ENCODE measurements at regions not wholly inside any gene's neighbourhood (a gene's known extent, or its start where the extent isn't known, plus 50 kb on each side); places are given as distances from the start of the nearest gene placed in this dataset.

DNA sequence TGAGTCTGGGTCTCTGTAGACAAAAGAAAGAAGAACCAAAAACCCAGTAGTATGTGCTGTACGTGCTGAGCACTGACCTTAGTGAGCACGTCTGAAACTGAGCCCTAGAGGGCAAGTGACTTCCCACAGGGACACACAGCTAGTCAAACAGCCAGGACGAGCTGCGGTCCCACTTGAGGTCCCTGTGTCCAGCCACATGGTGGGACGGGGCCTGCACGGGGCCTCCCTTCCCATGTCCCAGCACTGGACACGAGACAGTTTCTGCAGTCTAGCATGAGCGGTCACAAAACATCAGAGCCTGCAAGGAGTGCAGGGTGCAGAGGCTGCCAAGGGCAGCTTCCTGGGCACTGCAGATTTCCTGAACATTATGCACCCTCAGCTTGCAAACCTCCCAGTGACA lies 121.6 kb downstream of the NCOR2 start:
- DNase-seq (ENCODE audit: low read depth, low spot score): no peak

DNA sequence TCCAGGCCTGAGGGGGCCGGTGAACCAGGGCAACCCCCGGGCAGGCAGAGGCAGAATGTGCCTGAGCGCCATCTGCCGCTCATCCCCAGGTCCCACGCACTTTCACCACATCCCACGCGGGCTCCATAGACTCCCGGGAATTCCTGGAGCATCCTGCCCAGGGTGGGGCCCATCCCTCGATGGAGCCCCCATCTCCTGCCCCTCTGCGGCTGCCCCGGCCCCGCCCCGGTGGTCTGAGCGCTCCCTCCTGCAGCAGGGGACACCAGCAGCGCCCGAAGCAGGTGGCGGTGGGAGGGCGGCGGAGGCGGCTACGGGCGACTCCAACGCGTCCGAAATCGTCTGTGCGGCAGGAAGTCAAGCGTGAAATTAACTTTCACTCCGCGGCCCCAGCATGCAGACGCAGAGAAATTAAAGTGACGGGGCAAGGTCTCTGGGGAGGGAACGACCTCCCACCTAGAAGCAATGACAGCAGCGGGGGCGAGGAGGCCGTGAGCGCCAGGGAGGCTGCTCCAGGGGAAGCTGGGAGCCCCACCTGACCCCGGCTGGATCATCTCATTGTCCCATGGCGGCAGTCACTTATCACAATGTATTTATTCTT lies 122.2 kb downstream of the NCOR2 start:
- DNase-seq (ENCODE audit: low read depth, low spot score): no peak

DNA sequence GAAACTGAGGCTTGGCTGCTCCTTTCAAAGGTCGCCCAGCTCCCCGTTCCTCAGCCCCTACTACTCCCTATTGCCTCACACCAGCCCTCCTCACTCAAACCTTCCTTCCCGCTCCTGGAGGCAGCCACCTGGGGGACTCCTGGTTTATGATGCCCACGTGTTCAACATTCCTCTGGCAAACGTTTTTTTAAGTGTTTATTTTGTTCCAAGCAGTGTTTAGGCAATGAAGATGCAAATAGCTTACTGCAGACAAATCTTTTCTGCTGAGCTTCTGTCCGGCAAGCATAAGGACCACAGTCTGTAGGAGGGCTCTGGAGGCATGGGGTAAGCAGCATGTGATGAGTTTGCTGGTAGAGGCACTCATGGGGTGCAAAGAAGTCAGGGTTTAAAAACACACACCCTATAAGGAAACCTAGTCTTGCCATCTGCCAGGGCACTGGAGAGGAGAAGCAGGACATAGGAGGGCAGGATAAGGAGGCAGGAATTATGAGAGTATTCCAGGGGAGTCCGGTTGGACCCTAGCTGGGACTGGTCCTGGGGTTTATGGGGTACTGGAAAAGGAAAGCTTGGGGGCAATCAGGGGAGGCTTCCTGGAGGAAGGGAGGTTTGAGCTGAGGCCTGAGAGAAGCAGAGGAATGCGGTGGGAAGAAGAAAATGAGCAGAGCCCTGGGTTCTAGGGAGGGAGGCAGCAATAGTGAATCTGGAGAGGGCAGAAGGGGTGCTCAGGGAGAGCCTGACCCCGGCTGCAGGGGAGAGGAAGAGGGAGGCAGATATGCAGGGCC lies 123.3 kb downstream of the NCOR2 start:
- no peak for DNase-seq (ENCODE audit: low read depth, low spot score)

DNA sequence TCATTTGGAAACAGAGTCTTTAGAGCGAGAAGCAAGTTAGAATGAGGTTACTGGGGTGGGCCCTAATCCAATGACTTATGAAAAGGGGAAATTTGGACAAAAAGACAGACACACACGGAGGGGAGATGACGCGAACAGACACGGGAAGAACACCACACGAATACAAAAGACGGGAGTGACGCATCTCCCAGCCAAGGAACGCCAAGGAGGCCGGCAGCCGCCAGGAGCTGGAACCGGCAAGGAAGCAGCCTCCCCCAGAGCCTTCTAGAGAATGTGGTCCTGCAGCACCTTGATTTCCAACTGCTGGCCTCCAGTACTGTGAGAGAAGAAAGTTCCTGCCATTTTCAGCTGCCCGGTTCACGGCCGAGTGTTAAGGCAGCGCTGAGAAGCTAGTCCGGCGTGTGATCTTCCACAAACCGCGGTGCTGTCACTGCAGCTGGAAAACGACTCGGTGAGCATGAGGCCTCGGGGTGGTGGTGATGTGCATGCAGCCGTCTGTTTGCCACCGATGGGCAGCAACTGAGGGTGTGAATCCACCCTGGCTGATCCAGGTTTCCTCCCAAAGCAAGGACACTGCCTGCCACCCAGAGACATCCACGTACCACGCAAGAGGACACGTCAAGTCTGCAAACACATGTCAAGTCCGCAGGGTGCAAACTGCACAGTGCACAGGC lies 124.5 kb downstream of the NCOR2 start:
- DNase-seq (ENCODE audit: low read depth, low spot score): no peak

DNA sequence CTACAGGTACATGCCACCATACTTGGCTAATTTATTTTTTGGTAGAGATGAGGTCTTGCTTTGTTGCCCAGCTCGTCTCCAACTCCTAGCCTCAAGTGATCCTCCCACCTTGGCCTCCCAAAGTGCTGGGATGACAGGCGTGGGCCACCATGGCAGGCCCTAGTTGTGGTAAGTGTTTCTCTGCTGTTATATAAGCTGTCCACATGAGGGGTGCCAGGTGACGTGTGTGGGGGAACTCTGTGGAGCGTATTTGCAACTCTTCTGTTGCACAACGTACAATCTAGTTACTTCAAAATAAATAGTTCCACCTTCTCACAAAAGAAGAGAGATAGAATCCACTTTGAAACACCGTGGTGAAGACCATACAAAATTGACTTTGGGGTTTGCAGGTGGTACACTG lies 125.1 kb downstream of the NCOR2 start:
- no peak for DNase-seq (ENCODE audit: low read depth, low spot score)

DNA sequence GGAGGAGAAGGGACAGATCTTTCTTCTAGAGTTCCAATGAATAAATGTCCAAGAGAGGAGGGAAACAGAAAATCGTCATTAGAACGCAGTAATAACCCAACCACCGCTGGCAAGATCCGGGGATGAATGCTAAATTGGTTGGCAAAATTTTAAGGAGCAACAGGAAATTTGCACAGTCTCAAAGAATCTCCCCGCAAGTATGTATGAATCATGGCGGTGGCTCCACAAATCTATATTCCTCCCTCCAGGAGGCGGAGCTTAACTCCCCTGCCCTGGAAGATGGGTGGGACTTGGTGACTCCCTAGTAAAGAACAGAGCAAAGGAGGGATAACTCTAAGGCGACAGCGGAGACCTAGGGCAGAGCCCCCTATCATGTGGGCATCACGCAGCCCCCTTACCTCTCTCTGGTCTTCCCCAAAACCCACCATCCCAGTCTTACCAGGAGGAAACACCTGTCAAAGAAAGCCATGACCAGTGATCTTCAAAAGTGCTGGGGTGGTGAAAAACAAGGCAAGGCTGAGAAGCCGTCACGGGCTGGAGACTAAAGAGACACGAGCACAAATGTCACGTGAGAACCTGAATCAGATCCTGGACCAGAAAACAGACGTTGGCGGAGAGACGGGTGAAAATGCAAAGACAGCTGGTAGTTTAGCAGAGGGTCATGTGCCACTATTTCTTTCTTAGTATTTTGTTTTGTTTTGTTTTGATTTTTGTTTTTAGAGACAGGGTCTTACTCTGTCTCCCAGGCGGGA lies 125.8 kb downstream of the NCOR2 start:
- no peak for DNase-seq (ENCODE audit: low read depth, low spot score)

DNA sequence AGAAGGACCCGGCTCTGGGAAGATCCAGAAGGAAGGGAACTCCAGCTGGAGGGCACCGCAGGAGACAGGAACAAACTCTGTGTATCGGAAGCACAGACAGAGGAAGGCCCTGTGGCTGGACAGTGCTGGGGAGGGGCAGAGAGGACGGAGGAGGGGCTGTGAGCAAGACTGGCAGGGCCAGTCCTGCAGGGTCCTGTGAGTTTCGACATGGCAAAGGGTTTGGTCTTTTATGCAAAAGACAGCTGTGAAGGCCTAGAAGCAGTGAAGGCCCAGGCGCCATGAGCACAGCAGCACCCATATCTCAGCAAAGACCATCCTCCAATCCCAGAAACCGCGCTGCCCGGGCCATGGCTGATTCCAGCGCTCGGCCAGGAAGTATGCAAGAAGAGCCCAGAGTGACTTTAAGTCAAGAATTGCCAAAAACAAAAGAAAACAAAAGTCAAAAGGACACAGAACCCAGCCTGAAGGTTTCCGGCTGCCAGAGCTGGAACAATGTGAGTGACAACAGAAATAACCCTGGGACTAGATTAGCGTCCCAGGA lies 126.5 kb downstream of the NCOR2 start:
- no peak for DNase-seq (ENCODE audit: low read depth, low spot score)

DNA sequence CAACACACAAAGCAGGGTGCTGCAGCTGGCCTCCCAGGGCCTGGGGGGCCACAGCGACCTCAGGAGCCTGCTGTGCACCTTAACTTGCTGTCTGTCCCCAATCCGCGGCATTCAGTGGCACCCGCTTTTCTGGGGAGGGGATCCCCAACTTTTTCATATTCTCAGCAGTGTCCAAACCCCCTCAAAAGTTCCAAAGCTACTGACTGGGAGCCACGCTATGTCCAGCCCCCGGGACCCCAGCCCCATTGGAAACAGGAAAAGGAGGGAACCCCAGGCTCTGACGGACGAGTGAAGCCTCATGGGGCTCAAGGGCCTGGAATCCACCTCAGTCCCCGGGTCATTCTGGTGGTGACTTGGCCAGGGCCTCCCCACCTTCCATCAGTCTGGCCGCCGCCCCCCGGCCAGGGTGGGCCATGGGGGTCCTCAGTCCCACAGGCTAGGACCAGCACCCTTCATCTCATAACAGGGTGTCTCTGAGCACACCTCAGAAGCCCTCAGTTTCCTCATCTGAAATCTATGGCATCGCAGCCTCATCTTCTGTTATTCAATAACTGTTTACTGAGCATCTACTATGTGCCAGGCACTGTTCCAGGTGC lies 127.3 kb downstream of the NCOR2 start:
- no peak for DNase-seq (ENCODE audit: low read depth, low spot score)

DNA sequence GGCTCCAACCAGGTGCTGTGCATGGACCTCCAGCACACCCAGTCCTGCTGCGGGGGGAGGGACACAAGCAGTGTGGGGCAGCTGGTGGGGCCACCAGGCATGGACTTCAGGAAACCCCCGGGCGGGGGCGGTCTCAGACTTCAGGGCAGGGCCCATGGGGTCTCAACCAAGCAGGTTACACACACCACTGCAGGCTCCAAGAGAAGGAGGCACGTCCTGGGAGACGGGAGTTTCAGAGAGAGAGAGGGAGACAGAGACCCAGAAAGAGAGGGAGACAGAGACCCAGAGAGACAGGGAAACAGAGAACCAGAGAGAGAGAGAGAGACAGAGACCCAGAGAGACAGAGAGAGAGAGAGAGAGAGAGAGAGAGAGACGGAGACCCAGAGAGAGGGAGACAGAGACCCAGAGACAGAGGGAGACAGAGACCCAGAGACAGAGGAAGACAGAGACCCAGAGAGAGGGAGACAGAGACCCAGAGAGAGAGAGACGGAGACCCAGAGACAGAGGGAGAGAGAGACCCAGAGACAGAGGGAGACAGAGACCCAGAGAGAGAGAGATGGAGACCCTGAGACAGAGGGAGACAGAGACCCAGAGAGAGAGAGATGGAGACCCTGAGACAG lies 128.9 kb downstream of the NCOR2 start:
- no peak for DNase-seq (ENCODE audit: low read depth, low spot score)

DNA sequence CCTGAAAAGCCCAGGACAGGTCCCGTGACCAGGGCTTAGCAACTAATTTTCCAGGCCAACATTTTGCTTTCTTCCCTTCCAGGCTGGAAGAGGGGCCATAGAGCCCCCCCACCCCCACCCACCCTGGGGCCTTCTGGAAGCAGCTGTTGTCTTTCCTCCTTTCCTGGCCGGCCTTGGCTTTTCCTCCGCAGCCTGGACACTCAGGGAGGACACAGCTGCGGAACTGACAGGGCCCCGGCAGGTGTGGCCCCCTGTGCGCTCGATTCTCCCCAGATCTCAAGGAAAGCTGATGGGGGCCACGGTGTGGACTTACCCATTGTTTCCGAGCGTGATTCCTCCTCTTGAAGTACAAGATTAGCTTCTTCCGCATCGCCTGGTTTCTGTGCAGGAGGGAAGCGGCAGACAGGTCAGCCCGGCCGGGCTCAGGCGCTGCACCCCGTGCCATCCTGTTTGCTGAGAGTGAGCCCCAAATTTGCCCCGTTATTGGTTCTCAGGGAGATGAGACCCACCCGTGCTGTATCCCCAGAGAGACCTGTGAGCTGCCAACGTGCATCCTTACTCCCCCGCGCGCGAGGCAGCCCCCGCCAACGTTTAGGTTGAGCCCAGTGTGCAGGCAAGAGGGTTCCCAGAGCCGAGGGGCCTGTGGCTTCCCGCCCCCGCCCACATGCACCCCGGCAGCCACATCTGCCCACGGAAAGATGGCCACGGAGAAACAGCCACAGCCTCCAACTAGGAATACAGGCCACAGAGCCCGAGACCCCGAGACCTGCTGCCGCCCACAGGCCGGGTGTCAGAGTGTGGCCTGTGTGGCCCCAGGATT lies 129.6 kb downstream of the NCOR2 start:
- no peak for DNase-seq (ENCODE audit: low read depth, low spot score)

DNA sequence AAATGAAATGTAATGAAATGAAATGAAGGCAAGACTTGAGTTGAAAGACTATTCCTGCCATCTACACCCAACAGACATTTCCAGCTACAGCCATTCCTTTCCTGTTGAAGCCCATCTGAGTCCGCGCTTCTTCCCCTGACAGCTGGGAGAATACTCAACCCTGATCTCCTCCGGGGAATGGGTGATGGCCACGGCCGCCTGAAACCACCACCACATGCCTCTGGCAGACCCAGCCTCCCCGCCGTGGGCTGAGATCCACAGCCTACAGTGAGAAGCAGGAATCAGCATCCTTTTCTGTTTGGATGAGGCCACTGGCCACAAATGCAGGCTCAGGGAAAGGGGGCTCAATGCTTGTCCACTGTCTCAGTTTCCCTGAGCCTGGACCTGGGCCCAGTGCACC lies 130.3 kb downstream of the NCOR2 start:
- no peak for DNase-seq (ENCODE audit: low read depth, low spot score)

DNA sequence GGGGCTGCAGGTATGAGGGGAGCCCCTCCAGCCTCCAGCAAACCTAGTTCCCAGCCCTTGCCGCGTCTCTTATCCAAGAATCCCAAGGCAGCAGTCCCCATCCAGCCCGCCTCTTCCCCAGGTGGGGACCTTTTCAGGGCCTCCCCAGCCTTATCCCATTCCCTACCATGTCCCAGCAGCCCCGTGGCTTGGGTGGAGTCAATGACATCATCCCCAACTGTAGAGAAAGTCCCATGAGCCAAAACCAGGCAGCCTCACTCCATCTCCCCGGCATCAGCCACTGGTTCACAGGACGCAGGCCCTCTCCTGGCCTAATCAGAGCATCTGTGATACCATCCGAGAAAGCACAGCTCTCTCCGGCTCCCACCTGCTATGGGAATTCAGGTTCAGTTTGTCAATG lies 131.0 kb downstream of the NCOR2 start:
- no peak for DNase-seq (ENCODE audit: low read depth, low spot score)

DNA sequence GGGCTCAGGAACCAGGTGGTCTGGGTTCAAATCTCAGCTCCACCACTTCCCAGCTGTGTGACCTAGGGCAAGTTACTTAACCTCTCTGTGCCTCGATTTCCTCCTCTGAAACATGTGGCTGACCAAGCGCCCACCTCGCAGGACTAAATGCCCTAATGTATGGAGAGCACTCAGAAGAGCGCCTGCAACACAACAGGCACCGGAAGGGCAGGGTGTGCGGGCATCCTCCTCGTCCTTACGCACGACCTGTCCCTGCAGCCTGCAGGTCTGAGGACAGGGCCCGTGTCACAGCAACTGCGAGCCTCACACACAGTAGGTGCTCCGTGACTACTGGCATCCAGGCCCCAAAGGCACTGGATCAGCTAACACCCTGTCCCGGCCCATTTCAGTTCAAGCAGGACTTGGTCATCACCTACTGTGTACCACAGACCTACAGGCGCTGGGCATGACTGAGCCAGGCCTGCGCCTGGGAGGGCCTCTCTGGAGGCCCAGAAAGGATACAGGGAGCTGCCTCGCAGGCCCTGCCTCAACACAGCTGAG lies 131.5 kb downstream of the NCOR2 start:
- no peak for DNase-seq (ENCODE audit: low read depth, low spot score)

DNA sequence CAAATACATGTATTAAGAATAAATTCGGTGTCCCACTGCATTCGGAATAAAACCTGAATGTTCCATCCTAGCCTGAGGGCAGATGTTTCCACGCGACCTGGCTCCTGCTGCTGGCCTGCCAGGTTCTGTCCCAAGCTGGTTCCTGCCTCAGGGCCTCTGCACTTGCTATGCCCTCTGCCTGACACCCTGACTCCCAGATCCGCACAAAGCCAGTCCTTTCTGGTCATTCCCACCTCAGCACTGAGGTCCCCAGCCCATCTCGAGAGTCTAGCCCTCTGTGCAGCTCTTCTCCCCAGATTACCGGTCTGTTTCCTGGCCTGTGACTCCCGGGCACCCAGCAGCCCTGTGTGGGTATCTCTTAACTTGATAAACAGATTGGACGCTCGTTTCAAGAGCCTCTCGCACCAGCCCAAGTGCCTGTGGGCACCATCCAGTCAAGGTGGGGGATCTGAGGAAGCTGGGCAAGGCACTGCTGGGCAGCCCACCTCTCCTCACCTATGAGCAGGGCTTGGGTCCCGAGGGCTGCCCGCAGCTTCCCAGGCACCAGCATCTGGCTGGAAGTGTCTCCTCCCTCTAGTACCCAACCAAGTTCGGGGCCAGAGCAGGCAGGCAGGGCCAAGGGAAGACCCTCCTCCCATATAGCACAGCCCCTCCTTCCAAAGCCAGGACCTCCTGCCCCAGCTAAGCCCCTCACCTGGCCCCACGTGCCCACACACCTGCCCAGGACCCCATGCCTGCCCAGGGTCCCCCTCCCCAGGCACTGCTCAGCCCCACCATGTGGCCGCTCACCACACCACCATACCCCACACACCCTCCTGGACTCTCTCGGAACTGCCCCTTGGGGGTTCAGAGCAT lies 132.2 kb downstream of the NCOR2 start:
- DNase-seq (ENCODE audit: low read depth, low spot score): no peak

DNA sequence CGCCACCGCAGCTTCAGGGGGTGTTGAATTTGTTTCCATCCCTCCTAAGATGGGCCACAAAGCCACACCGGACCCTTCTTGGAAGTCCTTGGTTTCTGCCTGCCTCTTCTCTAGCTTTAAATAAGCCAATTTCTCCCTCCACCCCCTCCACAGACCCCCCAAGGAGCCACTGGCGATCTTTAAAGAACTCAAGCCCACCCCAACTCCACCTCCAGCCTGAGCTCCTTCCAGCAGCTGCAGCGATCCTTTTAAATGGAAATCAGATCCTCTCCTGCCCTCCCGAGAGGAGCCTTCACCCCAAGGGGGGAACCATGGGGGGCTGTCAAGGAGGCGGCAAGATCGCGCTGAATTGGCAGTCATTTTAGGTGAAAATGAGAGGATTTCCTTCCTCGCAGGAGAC lies 133.1 kb downstream of the NCOR2 start:
- no peak for DNase-seq (ENCODE audit: low read depth, low spot score)

DNA sequence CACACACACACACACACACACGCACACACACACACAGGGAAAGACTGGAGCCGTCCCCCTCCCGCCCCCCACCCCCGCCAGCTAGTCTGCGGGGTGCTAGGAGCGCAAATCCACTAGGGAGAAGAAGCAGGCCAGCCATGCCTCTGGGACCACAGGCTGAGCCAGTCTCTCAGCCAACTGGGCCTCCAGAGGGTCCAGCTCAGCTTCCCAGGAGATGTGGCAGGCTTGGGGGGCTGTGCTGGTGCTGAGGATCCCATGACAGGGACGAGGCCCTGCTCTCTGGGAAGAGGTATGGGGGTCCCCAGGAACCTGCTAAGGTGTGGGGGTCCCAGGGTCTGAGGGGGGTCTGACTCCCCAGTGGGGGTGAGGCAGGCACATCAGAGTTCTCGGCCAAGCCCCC lies 133.5 kb downstream of the NCOR2 start:
- no peak for DNase-seq (ENCODE audit: low read depth, low spot score)

DNA sequence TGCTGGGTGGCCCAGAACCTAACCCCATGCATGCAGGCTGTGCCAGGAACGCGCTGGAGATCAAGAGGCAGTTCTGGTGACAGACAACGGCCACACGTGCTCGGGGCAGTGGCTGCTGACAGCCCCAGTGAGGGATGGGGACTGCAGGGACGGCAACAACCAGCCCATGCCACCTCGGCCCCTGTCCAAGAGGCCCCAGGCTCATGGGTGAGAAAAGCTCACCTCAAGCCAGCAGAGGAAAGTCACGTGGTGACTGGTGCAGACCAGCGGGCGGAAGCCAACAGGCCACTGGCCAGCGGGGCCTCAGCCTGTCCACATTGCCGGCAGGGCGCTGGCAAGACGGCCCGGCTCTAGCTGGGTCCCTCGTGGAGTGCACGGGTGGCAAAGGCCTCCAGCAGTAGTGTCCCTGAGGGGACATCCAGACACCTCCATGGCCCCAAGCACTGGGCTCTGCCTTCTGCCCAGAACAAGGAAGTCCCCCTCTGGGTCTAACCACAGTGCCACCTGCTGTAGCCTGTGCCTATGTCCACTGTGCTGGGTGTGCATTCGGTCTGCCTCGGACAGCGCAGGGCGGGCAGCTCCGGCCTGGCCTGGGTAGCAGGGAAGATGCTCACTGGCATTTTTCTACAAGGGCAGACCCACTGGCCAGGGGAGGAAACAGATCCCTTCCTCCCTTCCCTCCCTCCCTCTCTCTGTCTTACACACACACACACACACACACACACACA lies 134.1 kb downstream of the NCOR2 start:
- DNase-seq (ENCODE audit: low read depth, low spot score): no peak

DNA sequence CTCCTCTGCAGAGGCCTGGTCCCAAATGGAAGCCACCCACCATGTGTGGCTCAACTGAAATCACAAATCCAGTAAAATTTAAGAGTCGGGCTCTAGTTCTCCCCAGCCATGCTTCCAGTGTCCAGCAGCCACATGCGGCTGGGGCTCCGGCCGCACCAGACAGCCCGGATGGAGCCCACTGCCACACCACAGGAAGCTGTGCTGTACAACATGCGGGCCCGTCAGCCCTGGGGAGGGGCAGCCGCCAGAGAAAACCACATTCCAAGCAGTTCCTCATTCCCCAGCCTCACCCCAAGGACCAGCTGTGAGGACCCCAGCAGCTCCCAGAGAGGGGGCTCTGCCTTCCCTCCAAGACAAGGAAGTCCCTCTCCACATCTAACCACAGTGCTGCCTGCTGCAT lies 135.0 kb downstream of the NCOR2 start:
- no peak for DNase-seq (ENCODE audit: low read depth, low spot score)

Measured in iPS DF 19.7 (cell line).